ENCODE measurements at regions not wholly inside any gene's neighbourhood (a gene's known extent, or its start where the extent isn't known, plus 50 kb on each side); places are given as distances from the start of the nearest gene placed in this dataset.

GRCh38 chr10:4249841-4250586 is 465.0 kb upstream of the KLF6 start:
- no peak for TF ChIP-seq ZNF138 (tag by site-specific recombination; IDR thresholded peaks at IDR 0.05; ENCODE audit: borderline replicate concordance)
- no peak for TF ChIP-seq CTCF (tag by site-specific recombination; IDR thresholded peaks at IDR 0.05)
- no peak for TF ChIP-seq TCF7L2 (IDR thresholded peaks at IDR 0.05; ENCODE audit: borderline replicate concordance, low read depth, low read length)
- no peak for TF ChIP-seq REST (tag by site-specific recombination; IDR thresholded peaks at IDR 0.05)
- no peak for TF ChIP-seq ZNF558 (tag by site-specific recombination; IDR thresholded peaks at IDR 0.05)
- no peak for TF ChIP-seq ZNF560 (tag by site-specific recombination; IDR thresholded peaks at IDR 0.05; ENCODE audit: borderline replicate concordance)
- TF ChIP-seq ZBTB21 (tag by site-specific recombination; IDR thresholded peaks at IDR 0.05): no peak
- TF ChIP-seq ZSCAN18 (tag by site-specific recombination; IDR thresholded peaks at IDR 0.05): no peak
- no peak for TF ChIP-seq PBX3 (CRISPR knock-in tag; IDR thresholded peaks at IDR 0.05)
- TF ChIP-seq ZNF792 (tag by site-specific recombination; IDR thresholded peaks at IDR 0.05): no peak
